GM19239 (cell line): ENCODE measurements at regions not wholly inside any gene's neighbourhood (a gene's known extent, or its start where the extent isn't known, plus 50 kb on each side); places are given as distances from the start of the nearest gene placed in this dataset.

Source experiments
- DNase-seq: peaks from one replicate; pipeline ENCODE4 v3.0.0; 2011; ENCODE audit warnings: low spot score; ENCODE audit not compliant: insufficient read length
- FAIRE-seq: peaks from 2 replicates; lab custom pipeline; 2011; peaks lifted over from hg19 to GRCh38; lab: Jason Lieb, UNC

DNA sequence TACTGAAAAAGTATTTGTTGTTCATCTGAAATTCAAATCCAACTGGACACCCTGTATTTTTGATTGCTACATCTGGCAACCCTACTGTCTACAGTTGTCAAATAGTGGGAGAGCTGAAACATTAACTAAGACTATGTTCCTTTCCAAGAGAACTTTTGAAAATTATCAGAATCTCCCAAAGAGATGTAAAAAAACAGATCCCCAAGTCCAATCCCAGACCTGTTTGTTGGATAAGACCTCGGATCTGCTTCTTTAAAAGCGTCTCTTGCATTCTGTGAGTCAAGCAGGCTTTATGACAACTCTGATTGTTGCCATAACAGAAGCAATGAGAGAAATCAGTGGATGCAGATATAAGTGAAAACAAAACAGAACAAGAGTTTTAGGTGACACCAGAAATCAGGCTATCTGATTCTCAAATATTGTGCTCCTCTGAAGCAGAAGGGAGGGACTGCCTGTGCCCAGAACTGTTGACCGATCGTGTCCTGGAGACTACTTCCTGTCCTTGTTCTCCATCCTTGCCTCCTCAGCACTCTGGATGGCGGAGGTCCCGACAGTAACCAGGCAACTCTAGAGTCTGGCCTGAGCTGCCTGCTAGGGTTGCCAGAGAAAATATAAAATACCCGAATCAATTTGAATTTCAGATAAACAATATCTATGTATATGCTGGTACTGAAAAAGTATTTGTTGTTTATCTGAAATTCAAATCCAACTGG is 853.8 kb downstream of the MAFB start:
- FAIRE-seq, result no peak
- DNase-seq, result no peak

DNA sequence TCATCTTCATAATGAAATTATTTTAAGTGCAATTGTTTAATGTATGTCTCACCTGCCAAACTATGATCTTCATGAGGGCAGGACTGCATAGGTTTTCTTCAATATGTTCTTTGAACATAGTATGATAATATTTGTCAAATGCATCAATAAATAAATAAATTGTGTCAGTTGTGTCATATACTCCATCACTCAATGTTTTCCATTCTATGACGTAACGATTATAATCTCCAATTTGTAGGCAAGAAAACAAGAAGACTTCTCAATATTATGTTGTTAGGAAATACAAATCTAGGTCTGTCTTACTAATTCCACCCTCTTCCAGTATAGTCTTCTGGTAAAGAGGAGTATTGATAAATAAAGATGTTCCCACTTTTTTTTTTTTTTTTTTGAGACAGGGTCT is 858.1 kb downstream of the MAFB start:
- no peak for FAIRE-seq
- no peak for DNase-seq

DNA sequence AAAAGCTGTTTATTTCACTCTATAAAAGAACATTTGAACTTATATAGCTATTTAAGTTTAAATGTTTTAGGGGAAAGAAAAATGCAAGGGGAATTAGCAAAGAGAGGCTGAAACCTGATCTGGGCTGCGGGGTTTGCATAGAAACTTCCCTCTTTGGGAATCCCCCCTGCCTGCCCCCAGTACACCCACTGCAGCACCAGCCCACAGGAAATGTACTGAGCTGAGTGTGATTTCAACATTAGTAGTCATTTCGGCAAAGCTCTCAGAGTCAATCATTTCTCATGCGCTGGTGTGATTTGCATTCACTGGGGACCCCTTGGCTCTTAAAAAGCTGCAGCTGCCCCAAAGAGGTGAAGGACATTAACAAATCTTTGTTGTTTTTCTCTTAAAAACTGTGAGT is 859.4 kb downstream of the MAFB start:
- FAIRE-seq, result no peak
- peak; percentile 25 for DNase-seq

DNA sequence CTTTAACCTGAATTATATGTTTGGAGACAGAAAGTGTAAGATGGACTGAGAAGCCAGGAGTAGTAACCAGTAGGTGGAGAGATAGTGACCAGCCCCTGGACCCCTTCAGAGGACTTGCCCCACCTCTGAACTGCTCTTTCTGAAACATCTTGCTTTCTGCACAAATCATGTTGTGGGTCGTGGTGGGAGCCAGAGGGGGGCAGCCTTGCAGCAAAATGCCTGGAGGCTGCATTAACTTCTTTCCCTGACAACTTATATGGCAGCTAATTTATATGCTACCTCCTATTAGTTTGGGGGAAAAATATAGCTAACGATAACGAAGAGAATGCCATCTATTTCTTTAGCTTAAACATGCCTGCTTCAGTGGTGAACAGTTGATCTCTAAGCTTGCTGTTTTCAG is 859.8 kb downstream of the MAFB start:
- DNase-seq (no peak), FAIRE-seq (no peak)

DNA sequence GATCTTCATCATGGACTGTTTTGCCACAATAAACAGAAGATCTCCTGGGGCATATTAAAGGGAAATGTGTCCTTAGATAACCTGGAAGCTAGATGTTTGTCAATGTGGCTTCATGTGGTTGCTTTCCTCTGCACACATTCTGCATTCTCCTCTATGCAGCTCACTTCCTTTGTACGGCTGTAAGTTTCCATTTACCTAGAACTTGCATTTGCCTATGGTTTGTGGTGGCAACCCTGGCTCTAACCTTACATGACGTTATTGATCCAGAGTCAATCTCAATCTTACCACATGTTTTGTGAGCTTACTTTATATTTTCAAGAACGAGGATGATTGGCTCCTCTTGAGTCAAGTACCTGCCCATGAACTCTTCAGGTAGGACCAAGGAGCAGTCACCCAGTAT is 863.1 kb downstream of the MAFB start:
- FAIRE-seq (peak; percentile 95), DNase-seq (peak; percentile 29)

DNA sequence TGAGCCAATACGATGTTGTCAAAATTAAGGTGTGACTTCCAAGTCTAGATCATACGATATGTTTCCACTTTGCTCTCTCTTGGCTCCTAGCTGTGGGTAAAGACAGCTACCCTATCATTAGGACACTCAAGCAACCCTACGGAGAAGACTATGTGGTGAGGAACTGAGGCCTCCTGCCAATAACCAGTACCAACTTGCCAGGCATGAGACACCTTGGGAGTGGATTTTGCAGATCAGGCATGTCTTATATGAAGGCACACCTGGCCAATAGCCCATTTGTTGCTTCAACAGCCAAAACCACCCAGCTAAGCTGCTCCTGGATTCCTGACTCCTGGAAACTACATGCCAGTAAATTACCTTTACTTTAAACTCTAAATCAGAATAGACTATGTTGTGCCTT is 863.4 kb downstream of the DHX35 start:
- DNase-seq, result no peak
- no peak for FAIRE-seq

DNA sequence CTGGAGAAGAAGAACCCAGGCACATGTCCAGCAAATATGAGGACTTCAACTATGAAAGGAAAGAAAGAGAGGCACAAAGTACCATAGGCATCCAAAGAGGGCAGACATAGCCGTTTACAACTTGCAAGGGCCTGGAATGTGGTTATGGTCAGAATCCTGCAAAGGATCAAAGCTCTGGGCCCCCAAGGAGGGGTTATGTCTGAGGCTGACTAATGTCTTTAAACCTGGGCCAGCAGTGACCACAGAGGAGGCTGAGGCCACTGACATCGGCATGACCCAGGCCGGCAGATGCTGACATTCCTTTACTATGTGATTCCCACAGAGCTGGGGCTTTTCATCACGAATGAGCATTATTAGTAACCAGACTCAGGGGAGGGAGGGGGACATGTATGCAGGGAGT is 861.1 kb downstream of the DHX35 start:
- DNase-seq (no peak), FAIRE-seq (no peak)

DNA sequence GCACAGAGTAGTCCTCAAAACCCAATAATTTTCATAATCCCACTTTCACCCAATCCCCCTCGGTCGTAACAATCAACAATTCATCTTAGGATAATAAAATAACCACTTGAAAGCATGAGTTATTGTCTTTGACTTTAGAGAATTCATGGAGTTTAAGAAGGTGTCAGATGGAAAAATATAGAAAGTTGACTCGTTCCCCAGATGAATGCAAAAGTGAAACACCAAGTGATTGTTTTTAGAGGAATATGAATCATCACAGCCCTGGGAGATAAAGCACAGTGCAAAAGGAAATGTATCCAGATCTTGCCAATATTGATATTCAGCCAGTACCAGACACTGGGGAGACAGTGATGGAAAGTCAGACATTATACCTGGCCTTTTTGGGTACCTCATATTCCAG is 860.5 kb downstream of the DHX35 start:
- DNase-seq (no peak), FAIRE-seq (no peak)

DNA sequence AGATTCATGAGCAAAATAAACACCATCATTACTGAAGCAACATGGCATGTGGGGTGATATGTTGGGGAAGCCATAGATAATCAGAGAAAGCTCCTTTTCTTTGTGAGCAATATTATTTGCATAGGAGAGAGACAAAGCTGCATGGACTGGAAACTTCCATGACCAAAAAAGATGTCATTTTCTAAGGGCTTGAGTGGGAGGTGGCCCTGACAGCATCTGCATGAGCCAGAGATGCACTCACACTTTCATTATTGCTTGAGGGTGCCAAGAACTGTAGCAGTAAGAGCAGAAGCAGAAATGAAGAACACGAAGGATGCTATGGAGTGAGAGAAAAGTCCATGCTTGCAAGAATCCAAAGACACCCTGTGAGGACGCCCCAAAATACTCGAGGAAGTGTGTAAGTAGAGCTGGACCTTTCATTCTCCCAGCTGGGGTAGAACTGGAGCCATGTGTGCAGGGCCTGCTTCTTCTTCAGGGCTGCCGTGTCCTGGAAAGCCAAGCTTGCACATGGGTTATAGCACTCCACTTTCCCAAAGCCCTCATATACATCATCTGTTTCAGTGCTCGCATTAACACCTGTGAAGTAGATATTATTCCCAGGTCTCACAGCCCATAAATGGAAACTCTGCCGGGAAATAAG is 851.2 kb downstream of the DHX35 start:
- DNase-seq, result no peak
- peak; percentile 49 for FAIRE-seq

DNA sequence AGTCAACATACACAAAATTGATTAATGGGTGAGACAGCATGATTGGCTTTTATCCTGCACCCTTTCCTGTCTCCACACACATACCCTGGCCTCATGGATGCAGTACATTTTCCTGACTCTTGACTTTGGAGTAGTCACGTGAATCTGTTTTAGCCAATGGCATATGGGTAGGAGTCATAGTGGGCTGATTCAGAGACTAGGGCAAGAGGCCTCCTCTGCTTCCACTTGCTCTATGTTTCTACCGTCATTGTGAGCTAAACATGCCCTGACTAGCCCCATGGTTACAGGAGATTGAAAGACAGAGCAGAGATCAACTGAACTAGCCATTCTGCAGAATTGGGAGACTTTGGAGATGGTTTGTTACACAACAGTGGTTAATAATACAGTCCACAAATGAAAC is 850.0 kb downstream of the DHX35 start:
- DNase-seq, result no peak

DNA sequence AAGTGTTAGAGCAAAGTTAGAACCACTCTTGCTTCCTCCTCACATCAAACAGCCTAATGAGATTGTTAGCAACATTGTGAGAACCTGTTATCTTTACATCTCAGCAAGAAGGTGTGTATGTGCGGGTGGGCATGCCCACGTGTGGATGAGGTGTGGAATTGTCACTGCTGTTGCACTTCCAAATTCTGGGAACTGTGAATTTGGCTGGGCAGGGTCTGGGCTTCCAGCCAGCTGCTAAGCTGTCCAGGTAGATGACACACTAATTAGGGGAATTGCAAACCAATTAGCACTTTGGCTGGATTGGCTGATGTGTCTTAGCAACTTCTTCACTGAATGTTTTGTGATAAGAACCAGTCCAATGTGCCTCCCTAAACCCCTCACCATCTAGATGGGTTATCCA is 848.2 kb downstream of the DHX35 start:
- no peak for FAIRE-seq
- DNase-seq, result no peak

More for the DNA sequence above, 850.0 kb downstream of the DHX35 start:
- FAIRE-seq, result no peak

DNA sequence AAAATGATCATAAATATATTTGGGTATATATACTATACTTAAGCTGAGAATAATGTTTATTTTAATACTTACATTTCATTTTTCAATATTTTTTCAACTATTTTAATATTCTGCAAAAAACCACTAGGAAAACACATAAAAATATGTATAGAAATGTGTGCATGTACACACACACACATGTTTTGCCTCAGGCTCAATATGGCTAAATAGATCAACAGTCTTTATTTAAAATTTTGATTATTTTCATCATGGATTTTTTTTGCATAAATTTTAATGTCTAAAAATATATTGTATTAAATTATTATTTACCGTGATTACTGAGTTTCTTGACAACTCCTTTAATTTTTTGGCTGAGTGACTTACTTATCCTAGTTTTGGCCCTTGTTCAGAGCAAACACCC is 846.5 kb downstream of the DHX35 start:
- FAIRE-seq (no peak), DNase-seq (no peak)

DNA sequence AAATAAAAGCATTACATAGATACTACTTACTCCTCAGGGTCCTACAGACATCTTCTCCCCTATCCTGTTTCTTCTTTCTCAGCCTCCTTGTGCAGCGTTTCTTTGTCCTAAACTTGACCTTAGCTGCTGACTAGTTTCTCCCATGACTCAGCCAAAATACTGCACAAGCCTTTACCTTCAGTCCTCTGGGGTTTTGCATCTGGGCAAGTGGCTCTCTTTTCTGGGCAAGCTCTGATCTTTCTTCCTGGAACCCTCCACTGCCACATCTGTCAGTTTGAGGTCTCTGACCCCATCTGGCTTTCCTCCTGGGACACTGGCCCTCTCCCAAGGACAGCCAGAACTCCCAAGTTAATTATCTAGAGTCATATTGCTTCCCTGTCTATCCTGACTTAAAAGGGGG is 838.4 kb downstream of the DHX35 start:
- DNase-seq (peak; percentile 17), FAIRE-seq (peak; percentile 92)

DNA sequence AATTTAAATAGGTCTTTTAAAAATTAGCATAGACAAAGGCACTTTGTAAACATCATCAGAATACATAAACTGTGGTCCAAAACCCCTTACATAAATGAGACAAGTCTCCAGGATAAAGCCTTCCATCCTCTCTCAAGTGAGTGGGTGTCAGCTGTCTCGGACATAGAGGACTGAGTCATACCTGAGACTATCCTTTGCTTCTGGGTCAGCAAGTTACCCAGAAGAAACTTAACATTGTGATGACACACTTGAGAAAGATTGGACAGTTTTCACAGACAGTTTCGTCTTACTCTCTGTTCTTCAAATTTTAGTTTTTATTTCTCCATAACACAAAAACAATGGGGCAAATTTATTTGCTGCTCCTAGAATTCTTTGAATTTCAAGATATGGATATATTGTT is 838.0 kb downstream of the DHX35 start:
- DNase-seq (peak; percentile 17), FAIRE-seq (no peak)

DNA sequence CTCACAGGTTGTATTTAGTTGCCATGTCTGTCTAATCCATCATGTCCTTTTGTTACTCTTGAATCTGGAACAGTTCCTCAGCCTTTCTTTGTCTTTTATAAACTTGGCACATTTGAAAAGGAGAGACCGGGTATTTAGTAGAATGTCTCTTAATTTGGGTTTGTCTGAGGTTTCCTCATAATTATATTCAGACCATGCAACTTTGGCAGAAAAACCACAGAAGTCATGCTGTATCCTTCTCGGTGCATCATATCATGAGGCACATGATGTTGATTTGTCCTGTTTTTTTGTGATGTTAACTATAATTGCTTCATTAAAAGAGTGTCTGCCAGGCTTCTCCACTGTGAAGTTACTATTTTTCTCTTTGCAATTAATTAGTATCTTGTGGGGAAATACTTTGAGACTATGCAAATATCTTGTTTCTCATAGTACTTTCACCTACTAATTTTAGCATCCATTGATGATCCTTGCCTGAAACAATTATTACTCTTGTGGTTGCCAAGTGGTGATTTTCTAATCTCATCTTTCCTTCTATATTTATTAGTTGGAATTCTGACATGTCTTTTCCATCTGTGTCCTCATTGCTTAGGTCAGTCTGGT is 837.3 kb downstream of the DHX35 start:
- DNase-seq (no peak), FAIRE-seq (no peak)

DNA sequence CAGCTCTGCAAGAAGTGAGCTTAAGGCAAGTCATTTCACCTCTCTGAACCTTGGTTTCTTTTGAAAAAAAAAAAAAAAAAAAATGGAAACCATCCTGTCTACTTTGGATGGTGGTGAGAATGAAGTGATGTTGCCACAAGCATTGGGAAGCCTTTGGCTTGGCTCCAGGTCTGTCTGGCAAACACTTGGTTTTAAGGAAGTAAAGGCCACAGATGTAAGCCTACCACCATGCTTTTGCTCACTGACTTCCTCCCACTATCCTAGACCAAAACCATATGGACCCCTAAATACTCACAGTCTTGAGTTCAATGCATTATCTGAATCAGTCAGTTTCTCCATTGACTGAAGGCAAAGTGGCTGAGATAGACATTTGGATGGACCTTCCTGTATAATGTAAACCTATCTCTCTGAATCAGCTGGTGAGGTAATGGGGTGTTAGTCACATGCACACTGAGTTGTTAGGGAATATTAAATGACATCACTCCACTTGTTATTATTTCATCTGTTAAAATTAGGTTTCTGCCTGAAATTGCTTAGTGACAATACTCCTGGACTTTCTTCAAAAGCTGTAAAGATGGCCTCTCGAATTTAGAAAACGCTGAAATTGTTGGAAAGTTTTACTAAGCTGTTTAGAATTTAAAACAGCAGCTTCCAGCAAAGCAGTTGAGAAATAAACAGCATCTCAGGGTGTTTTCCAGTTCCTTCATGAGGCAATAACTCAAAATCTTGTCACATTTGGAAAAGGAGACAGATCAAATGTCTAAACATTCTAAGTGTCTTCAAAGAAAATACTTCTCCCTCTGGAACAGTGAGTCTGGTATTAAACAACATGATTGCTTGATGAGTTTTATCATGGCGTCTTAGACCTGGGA is 833.5 kb downstream of the DHX35 start:
- no peak for FAIRE-seq
- no peak for DNase-seq

DNA sequence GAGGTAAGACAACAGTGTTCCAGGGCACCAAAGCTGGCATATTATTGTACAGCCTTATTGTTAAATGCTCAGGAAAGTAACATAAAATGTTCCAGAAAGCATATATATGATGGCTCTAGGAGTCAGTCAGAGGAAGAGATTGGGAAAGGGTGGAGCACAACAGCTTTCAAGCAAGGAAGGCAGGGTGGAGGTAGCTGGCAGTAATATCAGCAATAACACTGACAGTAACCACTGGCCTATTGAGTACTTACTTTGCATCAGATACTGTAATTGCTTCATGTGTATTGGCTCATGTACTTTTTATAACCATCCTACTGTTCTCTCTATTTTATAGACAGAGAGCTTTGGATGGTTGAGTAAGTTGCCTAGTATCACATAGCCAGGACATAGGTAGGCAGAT is 830.2 kb downstream of the DHX35 start:
- DNase-seq (no peak), FAIRE-seq (no peak)

DNA sequence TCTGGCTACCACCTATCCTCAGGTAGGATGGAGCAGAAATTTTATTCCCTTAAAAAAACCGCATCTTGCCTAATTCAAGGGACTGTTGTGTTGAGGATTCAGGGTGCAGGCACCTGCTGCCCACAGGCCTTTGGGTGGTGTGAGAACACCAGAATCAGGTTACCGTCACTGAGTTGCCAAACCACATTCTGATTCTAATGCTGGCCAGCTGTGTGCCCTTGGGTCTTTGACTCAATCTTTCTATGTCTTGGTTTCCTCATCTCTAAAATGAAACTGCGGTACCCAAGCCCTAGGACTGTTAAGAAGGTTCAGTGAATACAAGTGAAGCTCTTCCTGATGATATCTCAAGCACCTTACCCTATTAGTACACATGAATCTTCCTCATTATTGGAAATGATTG is 827.3 kb downstream of the DHX35 start:
- FAIRE-seq, result peak; percentile 45
- no peak for DNase-seq

DNA sequence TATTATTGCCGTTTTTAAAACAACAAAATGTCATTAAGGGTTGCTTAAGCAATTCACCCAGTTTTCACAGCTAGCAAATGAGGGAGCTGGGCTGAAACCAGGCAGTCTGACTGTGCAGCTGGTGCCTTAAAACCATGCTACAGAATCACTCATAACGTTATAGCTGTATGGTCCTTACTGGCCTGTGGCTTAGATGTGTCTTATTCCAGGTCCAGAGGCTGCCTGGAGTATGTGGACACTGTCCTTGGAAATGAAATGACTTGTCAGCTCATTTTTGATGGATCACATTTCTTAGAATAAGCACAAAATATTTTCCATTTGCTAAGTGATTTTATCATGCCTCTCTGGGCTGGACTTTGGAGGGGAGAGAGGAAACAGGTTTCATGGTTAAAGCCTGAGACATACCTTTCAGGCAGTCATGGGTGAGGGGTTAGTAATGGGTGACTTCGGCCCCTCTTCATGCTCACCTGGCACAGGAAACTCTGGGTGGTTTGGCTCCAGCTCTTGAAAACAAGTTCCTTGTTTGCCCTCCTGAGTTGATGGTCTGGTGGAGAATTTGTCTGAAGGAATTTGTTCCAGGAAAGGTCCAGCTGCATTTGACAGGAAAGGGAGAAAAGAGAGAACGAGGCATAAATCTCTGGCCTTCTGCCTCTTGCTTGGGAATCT is 823.2 kb downstream of the DHX35 start:
- DNase-seq (no peak), FAIRE-seq (peak; percentile 74)

DNA sequence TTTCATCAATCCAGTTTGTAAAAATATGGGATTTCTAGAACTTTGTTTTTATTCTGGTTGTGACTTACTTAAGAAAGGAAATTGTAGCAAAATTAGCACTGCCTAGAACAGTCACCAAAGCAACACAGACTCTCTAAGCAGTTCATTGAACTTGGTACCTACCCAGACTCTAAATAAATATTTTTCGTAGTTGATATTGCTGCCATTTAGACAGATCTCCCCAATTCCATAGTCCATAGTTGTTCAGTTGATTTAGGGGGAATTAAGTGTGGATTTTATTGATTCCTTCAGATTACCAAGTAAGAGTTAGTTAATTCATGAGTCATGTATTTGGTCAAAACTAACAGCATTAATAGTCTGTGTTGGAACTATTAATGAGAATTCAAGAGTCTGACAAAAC is 822.5 kb downstream of the DHX35 start:
- DNase-seq (no peak), FAIRE-seq (peak; percentile 70)
